ENCODE measurements at regions not wholly inside any gene's neighbourhood (a gene's known extent, or its start where the extent isn't known, plus 50 kb on each side); places are given as distances from the start of the nearest gene placed in this dataset.

DNA sequence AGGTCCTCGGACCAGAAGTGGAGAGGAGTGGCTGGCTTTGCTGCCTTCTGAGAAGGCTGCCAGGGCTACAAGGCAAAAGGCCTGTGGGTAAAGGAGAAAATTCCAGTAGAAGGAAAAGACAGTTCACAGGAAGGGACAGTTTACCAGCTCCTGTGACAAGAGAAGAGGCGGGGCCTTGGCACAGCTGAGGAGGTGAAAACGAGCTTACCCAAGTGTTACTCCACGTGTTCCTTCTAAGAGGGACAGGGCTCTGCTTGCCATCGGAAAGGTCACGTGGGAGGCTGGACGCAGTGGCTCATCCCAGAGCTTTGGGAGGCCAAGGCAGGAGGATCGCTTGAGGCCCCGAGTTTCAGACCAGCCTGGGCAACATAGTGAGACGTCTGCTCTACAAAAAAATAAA, 129.4 kb upstream of the ZNF746 start:
- peaks cover 32% of the 10 kb centered on the region for H3K4me1 ChIP-seq (ENCODE audit: insufficient read depth, low read length, poor library complexity, severe bottlenecking)
- H3K9me3 ChIP-seq (ENCODE audit: insufficient read depth, low read depth, low read length), result no peaks in the 10 kb centered on the region
- H3K36me3 ChIP-seq (ENCODE audit: insufficient read depth, low read length), result no peaks in the 10 kb centered on the region
- no peak overlapping the region for H3K9ac ChIP-seq (ENCODE audit: low read depth, low read length, poor library complexity, severe bottlenecking)
- H3K79me2 ChIP-seq (ENCODE audit: insufficient read depth, low read length), result peaks cover 23% of the 10 kb centered on the region
- no peaks in the 10 kb centered on the region for H3F3A ChIP-seq (ENCODE audit: low read depth)
- no peak overlapping the region for H3K4me2 ChIP-seq (ENCODE audit: low read depth, low read length, poor library complexity, severe bottlenecking)
- H3K27me3 ChIP-seq (ENCODE audit: insufficient read depth, low read length, poor library complexity, severe bottlenecking), result peaks cover 9% of the 10 kb centered on the region
- H3K4me3 ChIP-seq (ENCODE audit: low read length, poor library complexity, severe bottlenecking), result no peak overlapping the region
- TF ChIP-seq CTCF (conservative IDR thresholded peaks at IDR 0.05; ENCODE audit: low read length) (no peak), EZH2phosphoT487 (IDR thresholded peaks at IDR 0.05; ENCODE audit: borderline replicate concordance) (no peak)
- H4K20me1 ChIP-seq (ENCODE audit: insufficient read depth, low read length, poor library complexity, severe bottlenecking), result peaks cover 22% of the 10 kb centered on the region
- H2AFZ ChIP-seq (ENCODE audit: low read length), result no peak overlapping the region
- H3K9me2 ChIP-seq (replicated peaks; ENCODE audit: low read depth, low read length), result no peaks in the 10 kb centered on the region

DNA sequence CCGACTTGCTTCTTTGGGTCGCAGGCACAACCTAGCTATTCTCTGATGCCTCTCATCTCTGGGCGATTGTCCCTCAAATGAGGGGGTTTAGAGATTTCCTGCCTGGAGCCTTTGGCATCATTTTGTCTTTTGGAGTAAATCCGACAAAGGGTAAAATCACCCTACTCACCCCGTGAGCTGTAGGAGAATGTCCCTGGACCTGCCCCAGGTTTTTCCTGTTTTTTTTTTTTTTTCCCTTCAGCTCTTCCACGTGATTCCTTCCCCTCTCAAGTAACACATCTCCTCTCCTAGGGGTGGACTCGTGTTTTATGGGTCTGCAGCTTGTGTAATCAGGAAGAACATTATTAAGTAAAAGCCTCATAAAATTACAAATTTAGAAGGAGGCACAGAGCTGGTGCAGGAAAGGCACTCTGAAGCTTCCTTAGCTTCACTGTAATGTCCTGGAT, 128.4 kb upstream of the ZNF746 start:
- no peak overlapping the region for H2AFZ ChIP-seq (ENCODE audit: low read length)

DNA sequence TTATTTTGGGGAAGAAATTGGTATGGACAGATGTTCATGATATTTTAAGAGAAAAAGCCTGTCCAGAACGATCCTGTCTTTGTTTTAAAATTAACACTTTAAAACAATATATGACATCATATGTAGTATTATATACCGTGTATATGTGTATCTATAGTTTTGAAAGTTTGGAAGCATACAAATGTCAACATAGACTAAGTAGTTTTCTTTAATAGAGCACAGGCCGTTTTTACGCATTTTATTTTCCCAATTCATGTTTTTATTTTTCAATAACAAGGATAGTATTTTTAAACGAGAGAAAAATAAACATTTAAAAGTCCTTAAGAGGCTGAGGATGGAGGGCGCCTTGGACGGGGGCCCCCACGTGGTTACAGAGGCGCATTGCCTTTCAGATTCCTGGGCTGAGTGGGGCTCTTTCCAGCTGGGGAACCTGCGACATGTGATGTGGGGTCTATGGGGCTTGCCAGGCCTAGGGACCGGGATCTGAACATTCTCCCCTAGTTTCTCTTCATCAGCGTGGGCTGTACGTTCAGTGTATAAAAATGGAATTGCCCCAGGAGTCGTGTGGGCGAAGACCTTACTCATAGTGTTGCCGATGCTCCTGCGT, 127.8 kb upstream of the ZNF746 start:
- H2AFZ ChIP-seq (ENCODE audit: low read length), result peak overlapping the region; percentile 99
- peaks cover 33% of the 10 kb centered on the region for H3K79me2 ChIP-seq (ENCODE audit: insufficient read depth, low read length)
- TF ChIP-seq EZH2phosphoT487 (IDR thresholded peaks at IDR 0.05; ENCODE audit: borderline replicate concordance), result no peak
- peak; percentile 81 for TF ChIP-seq CTCF (conservative IDR thresholded peaks at IDR 0.05; ENCODE audit: low read length)
- H3K27me3 ChIP-seq (ENCODE audit: insufficient read depth, low read length, poor library complexity, severe bottlenecking), result peaks cover 5% of the 10 kb centered on the region
- H3K4me3 ChIP-seq (ENCODE audit: low read length, poor library complexity, severe bottlenecking), result peak overlapping the region; percentile 96
- H3K9me2 ChIP-seq (replicated peaks; ENCODE audit: low read depth, low read length), result no peaks in the 10 kb centered on the region
- peak overlapping the region; percentile 94 for H3K9ac ChIP-seq (ENCODE audit: low read depth, low read length, poor library complexity, severe bottlenecking)
- peaks cover 36% of the 10 kb centered on the region for H3K4me1 ChIP-seq (ENCODE audit: insufficient read depth, low read length, poor library complexity, severe bottlenecking)
- peak overlapping the region; percentile 89 for H3K4me2 ChIP-seq (ENCODE audit: low read depth, low read length, poor library complexity, severe bottlenecking)
- peaks cover 27% of the 10 kb centered on the region for H4K20me1 ChIP-seq (ENCODE audit: insufficient read depth, low read length, poor library complexity, severe bottlenecking)
- H3K9me3 ChIP-seq (ENCODE audit: insufficient read depth, low read depth, low read length), result no peaks in the 10 kb centered on the region
- peaks cover 6% of the 10 kb centered on the region; the same call in 1 of the 2 replicates for H3K36me3 ChIP-seq (ENCODE audit: insufficient read depth, low read length)
- no peaks in the 10 kb centered on the region for H3F3A ChIP-seq (ENCODE audit: low read depth)

More for the DNA sequence above, 128.4 kb upstream of the ZNF746 start:
- peaks cover 28% of the 10 kb centered on the region for H3K79me2 ChIP-seq (ENCODE audit: insufficient read depth, low read length)
- peaks cover 36% of the 10 kb centered on the region for H3K4me1 ChIP-seq (ENCODE audit: insufficient read depth, low read length, poor library complexity, severe bottlenecking)
- no peak overlapping the region for H3K9ac ChIP-seq (ENCODE audit: low read depth, low read length, poor library complexity, severe bottlenecking)
- peaks cover 5% of the 10 kb centered on the region for H3K27me3 ChIP-seq (ENCODE audit: insufficient read depth, low read length, poor library complexity, severe bottlenecking)
- TF ChIP-seq CTCF (conservative IDR thresholded peaks at IDR 0.05; ENCODE audit: low read length), result no peak
- no peak for TF ChIP-seq EZH2phosphoT487 (IDR thresholded peaks at IDR 0.05; ENCODE audit: borderline replicate concordance)
- no peaks in the 10 kb centered on the region for H3K9me2 ChIP-seq (replicated peaks; ENCODE audit: low read depth, low read length)
- H3K4me3 ChIP-seq (ENCODE audit: low read length, poor library complexity, severe bottlenecking), result peak overlapping the region; percentile 96
- peaks cover under 1% of the 10 kb centered on the region; the same call in 1 of the 2 replicates for H3K36me3 ChIP-seq (ENCODE audit: insufficient read depth, low read length)
- H3K4me2 ChIP-seq (ENCODE audit: low read depth, low read length, poor library complexity, severe bottlenecking), result peak overlapping the region; percentile 89
- no peaks in the 10 kb centered on the region for H3K9me3 ChIP-seq (ENCODE audit: insufficient read depth, low read depth, low read length)
- H4K20me1 ChIP-seq (ENCODE audit: insufficient read depth, low read length, poor library complexity, severe bottlenecking), result peaks cover 27% of the 10 kb centered on the region
- H3F3A ChIP-seq (ENCODE audit: low read depth), result no peaks in the 10 kb centered on the region
